Sigmoid colon (tissue), 4 donors: ENCODE measurements at regions not wholly inside any gene's neighbourhood (a gene's known extent, or its start where the extent isn't known, plus 50 kb on each side); places are given as distances from the start of the nearest gene placed in this dataset.

Experiments used
- CTCF ChIP-seq, 4 experiments: fragments of 450-650 bp in 3 of 4; fragments of 200-600 bp in 1 of 4; IDR thresholded peaks; one replicate each; pipeline ENCODE4 v1.5.1; 2016 to 2019; ENCODE audit warnings: antibody characterized with exemption in 4 of 4, mild to moderate bottlenecking in 3 of 4, moderate library complexity in 2 of 4
- EP300 ChIP-seq, 4 donors: sonication (generic); formaldehyde crosslinking; IDR thresholded peaks; one replicate each; pipeline ENCODE4 v1.6.1; 2017; ENCODE audit warnings: antibody characterized with exemption in 4 of 4
- POLR2A ChIP-seq, 2 donors: fragments of 450-650 bp; IDR thresholded peaks; one replicate each; pipeline ENCODE4 v1.6.1; 2016; ENCODE audit warnings: antibody characterized with exemption in 2 of 2, mild to moderate bottlenecking in 2 of 2, moderate library complexity in 2 of 2

- TF ChIP-seq CTCF (IDR thresholded peaks at IDR 0.05) (no peak), POLR2A (IDR thresholded peaks at IDR 0.05) (no peak), EP300 (IDR thresholded peaks at IDR 0.05) (no peak)
These were observed 185.5 kb upstream of the SETBP1 start for GRCh38 chr18:44495151-44495550.
